ENCODE measurements at regions not wholly inside any gene's neighbourhood (a gene's known extent, or its start where the extent isn't known, plus 50 kb on each side); places are given as distances from the start of the nearest gene placed in this dataset.

- Mint-ChIP-seq H3K9me3 (peaks cover 0 to 4% (median 0%) of the 10 kb centered on the region in 7 donors), H3K36me3 (no peaks in the 10 kb centered on the region), H3K27me3 (ENCODE audit: low read depth in 3 of 3) (peaks cover 0 to 1% (median 0%) of the 10 kb centered on the region in 3 donors), H3K27ac (no peak overlapping the region), H3K4me1 (no peaks in the 10 kb centered on the region), H3K4me3 (no peak overlapping the region)
- no peak for TF ChIP-seq CTCF (IDR thresholded peaks at IDR 0.05)
- no peak overlapping the region for H3K4me2 ChIP-seq (replicated peaks; ENCODE audit: extremely low read depth, low read length, poor library complexity, severe bottlenecking)
- no peak overlapping the region for H2AFZ ChIP-seq (ENCODE audit: insufficient read depth, low read depth, low read length, poor library complexity, severe bottlenecking)
- no peaks in the 10 kb centered on the region for H3K27me3 ChIP-seq (ENCODE audit: control insufficient read depth in 2 of 2, insufficient read depth in 2 of 2, low read length in 2 of 2)
- H3K9me3 ChIP-seq (replicated peaks in 1 of 2; ENCODE audit: control insufficient read depth in 1 of 2, insufficient read depth in 1 of 2, low read length in 2 of 2): no peaks in the 10 kb centered on the region
- no peak for DNase-seq
- H3K36me3 ChIP-seq (replicated peaks in 1 of 2; ENCODE audit: control insufficient read depth in 1 of 2, insufficient read depth in 2 of 2, low read length in 2 of 2): no peaks in the 10 kb centered on the region
- H4K20me1 ChIP-seq (ENCODE audit: insufficient read depth, low read length): no peaks in the 10 kb centered on the region
- no peak overlapping the region for H3K27ac ChIP-seq (ENCODE audit: low read depth in 1 of 2, low read length in 2 of 2)
- no peak overlapping the region for H3K4me3 ChIP-seq (replicated peaks in 1 of 3; ENCODE audit: low read depth in 2 of 3, low read length in 3 of 3)
- H3K79me2 ChIP-seq (ENCODE audit: insufficient read depth, low read length): no peaks in the 10 kb centered on the region
- no peaks in the 10 kb centered on the region for H3K4me1 ChIP-seq (ENCODE audit: control insufficient read depth in 1 of 2, insufficient read depth in 2 of 2, low read length in 2 of 2)
- H3K9ac ChIP-seq (ENCODE audit: insufficient read depth, low read length, poor library complexity, severe bottlenecking): no peak overlapping the region
- intact Hi-C loops (cut with micrococcal nuclease): no loop called here
Measured at GRCh38 chr20:39399463-39399862, 437.3 kb downstream of the DHX35 start.

- Mint-ChIP-seq H3K9me3 (peaks cover 0 to 4% (median 0%) of the 10 kb centered on the region in 7 donors), H3K27me3 (ENCODE audit: low read depth in 3 of 3) (peaks cover 0 to 1% (median 0%) of the 10 kb centered on the region in 3 donors), H3K36me3 (no peaks in the 10 kb centered on the region), H3K4me3 (no peak overlapping the region), H3K4me1 (no peaks in the 10 kb centered on the region), H3K27ac (no peak overlapping the region)
- Histone ChIP-seq H3K79me2 (ENCODE audit: insufficient read depth, low read length) (no peaks in the 10 kb centered on the region), H3K36me3 (replicated peaks in 1 of 2; ENCODE audit: control insufficient read depth in 1 of 2, insufficient read depth in 2 of 2, low read length in 2 of 2) (no peaks in the 10 kb centered on the region), H3K9me3 (replicated peaks in 1 of 2; ENCODE audit: control insufficient read depth in 1 of 2, insufficient read depth in 1 of 2, low read length in 2 of 2) (no peaks in the 10 kb centered on the region), H3K27ac (ENCODE audit: low read depth in 1 of 2, low read length in 2 of 2) (no peak overlapping the region), H4K20me1 (ENCODE audit: insufficient read depth, low read length) (no peaks in the 10 kb centered on the region), H3K27me3 (ENCODE audit: control insufficient read depth in 2 of 2, insufficient read depth in 2 of 2, low read length in 2 of 2) (no peaks in the 10 kb centered on the region), H3K4me2 (replicated peaks; ENCODE audit: extremely low read depth, low read length, poor library complexity, severe bottlenecking) (no peak overlapping the region), H3K4me3 (replicated peaks in 1 of 3; ENCODE audit: low read depth in 2 of 3, low read length in 3 of 3) (no peak overlapping the region), H2AFZ (ENCODE audit: insufficient read depth, low read depth, low read length, poor library complexity, severe bottlenecking) (no peak overlapping the region), H3K4me1 (ENCODE audit: control insufficient read depth in 1 of 2, insufficient read depth in 2 of 2, low read length in 2 of 2) (no peaks in the 10 kb centered on the region), H3K9ac (ENCODE audit: insufficient read depth, low read length, poor library complexity, severe bottlenecking) (no peak overlapping the region)
- no CpG with 5 or more reads among the region's 2 CpGs for WGBS (ENCODE audit: insufficient coverage)
- TF ChIP-seq CTCF (IDR thresholded peaks at IDR 0.05): no peak
- no peak for DNase-seq
- intact Hi-C loops (cut with micrococcal nuclease): no loop called here
Measured at GRCh38 chr20:39398656-39399055, 436.5 kb downstream of the DHX35 start.
